GM10248 (cell line): ENCODE measurements at regions not wholly inside any gene's neighbourhood (a gene's known extent, or its start where the extent isn't known, plus 50 kb on each side); places are given as distances from the start of the nearest gene placed in this dataset.

Experiments
- CTCF ChIA-PET: fragments of 300-600 bp; sonication (Branson Sonifier 250); formaldehyde crosslinking; extraction: SDS; loops from one replicate; lab custom pipeline; 2021; ENCODE audit warnings: antibody characterized with exemption; lab: Yijun Ruan, JAX
- POLR2A ChIA-PET: fragments of 350-650 bp; sonication (Branson Sonifier 250); formaldehyde crosslinking; extraction: SDS; loops from one replicate; lab custom pipeline; 2020; ENCODE audit warnings: antibody characterized with exemption; lab: Yijun Ruan, JAX
- DNase-seq: peaks from one replicate; pipeline ENCODE4 v3.0.0; 2012; ENCODE audit errors: extremely low spot score
- TF ChIP-seq, protein P1 (sequence below): IDR thresholded peaks from 2 replicates; pipeline ENCODE4 v1.5.1; 2012; ENCODE audit warnings: mild to moderate bottlenecking, low read depth; ENCODE audit errors: extremely low read depth, missing control alignments, control extremely low read depth

- TF ChIP-seq, protein P1, sequence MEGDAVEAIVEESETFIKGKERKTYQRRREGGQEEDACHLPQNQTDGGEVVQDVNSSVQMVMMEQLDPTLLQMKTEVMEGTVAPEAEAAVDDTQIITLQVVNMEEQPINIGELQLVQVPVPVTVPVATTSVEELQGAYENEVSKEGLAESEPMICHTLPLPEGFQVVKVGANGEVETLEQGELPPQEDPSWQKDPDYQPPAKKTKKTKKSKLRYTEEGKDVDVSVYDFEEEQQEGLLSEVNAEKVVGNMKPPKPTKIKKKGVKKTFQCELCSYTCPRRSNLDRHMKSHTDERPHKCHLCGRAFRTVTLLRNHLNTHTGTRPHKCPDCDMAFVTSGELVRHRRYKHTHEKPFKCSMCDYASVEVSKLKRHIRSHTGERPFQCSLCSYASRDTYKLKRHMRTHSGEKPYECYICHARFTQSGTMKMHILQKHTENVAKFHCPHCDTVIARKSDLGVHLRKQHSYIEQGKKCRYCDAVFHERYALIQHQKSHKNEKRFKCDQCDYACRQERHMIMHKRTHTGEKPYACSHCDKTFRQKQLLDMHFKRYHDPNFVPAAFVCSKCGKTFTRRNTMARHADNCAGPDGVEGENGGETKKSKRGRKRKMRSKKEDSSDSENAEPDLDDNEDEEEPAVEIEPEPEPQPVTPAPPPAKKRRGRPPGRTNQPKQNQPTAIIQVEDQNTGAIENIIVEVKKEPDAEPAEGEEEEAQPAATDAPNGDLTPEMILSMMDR, result no peak
- no peak for DNase-seq
- ChIA-PET POLR2A (no interaction called here), CTCF (interaction anchor here (1.4 kb wide), 1 partner anchor 9 kb away, joined by 4 read pairs; no protein-coding TSS in a partner anchor)
Observed at GRCh38 chr17:21522755-21523336, 146.7 kb downstream of the KCNJ12 start.

- CTCF ChIA-PET, result interaction anchor here (1.4 kb wide), 1 partner anchor 10 kb away, joined by 4 read pairs; no protein-coding TSS in a partner anchor
- TF ChIP-seq, protein P1, result no peak
- POLR2A ChIA-PET, result no interaction called here
- no peak for DNase-seq
Observed at GRCh38 chr17:21523497-21524210, 147.5 kb downstream of the KCNJ12 start.

DNA sequence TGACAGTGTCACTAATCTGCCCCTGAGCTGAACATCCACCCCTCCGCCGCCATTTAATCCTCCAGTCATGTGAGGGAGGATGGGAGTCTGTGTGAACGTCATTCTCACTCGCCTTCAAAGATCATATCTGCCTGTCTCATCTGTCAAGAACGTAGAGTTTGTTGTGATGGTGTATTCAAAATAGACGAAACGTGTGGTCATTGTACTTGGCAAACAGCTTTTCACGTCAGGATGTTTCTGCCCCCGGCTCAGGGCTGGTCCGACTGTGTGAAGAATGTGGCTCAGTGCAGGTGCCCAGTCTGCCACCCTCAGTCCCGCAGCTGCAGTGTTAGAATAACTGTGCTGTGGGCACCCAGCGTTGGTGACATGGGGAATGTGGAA lies 148.0 kb downstream of the KCNJ12 start:
- CTCF ChIA-PET, result interaction anchor here (1.1 kb wide), 1 partner anchor 10 kb away, joined by 3 read pairs; no protein-coding TSS in a partner anchor

DNA sequence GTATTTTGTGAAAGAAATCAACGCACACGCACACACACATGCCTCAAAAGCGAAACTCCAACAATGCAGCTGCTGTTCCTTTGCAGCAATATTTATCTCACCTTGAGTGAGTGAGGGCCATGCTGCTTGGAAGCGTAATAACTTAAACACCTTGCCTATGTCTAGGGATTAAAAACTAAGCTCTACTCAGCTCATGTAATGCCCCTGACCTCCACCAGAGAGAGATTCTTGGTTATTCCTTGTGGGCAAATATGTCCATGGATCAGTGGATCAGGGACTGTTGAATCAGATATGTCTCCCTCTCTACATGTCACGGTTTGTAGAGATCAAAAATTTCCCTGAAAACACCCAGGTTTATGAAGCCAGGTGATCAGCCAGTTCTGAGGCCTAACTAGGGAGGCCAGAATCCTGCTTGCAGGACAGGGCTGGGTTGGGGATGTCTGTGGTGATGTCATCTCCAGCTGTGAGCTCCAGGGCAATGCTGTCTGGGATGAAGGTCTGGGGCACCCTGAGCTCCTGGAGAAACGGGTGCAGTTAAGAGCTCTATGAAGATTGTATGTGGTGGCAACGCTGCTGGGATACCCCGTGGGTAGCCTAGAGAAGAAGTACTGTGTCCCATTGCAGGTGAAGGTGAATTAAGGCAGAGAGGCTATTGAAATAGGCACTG lies 149.4 kb downstream of the KCNJ12 start:
- CTCF ChIA-PET, result interaction anchor here (1.1 to 1.9 kb wide), 2 partner anchors 12 to 14 kb away, joined by 6 read pairs; no protein-coding TSS in a partner anchor
- TF ChIP-seq, protein P1, result no peak
- POLR2A ChIA-PET, result no interaction called here
- no peak for DNase-seq

More for the DNA sequence above, 148.0 kb downstream of the KCNJ12 start:
- DNase-seq, result no peak
- TF ChIP-seq, protein P1, result no peak
- POLR2A ChIA-PET, result no interaction called here

DNA sequence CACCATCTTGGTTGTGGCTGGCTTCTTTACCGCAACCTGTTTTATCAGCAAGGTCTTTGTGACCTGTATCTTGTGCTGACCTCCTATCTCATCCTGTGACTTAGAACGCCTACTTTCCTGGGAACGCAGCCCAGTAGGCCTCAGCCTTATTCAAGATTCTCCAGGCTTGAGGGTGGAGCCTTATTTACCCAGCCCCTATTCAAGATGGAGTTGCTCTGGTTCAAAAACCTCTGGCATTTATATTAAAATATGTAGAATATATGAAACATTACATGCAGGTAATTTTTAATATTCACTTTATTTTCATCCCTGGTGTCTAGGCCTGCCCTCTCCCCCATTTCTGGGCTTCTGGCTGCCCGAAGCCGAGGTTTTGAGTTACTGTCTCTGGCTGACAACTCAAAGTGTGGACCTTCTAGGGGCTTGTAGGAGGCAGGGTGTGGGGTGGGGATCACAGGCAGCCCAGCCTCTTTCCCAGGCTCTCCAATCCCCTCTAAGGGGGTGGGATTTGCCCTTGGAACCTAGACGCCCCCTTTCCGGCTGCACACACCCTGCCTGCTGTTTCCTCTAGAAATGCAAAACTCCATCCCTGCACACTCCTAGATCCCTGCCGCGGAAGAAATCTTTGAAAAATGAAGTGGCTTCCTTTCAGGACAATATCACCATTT lies 152.0 kb downstream of the KCNJ12 start:
- TF ChIP-seq, protein P1, result no peak
- ChIA-PET POLR2A (no interaction called here), CTCF (no interaction called here)
- no peak for DNase-seq

GRCh38 chr17:21530311-21530710 lies 154.2 kb downstream of the KCNJ12 start:
- ChIA-PET POLR2A (no interaction called here), CTCF (no interaction called here)
- TF ChIP-seq, protein P1, result no peak
- DNase-seq, result no peak
